Stimulated activated CD8-positive, alpha-beta memory T cell treated with anti-CD3 and anti-CD28 coated beads, Interleukin-4, amount 100 ng/mL, for 24 hours (primary cell): ENCODE measurements at regions not wholly inside any gene's neighbourhood (a gene's known extent, or its start where the extent isn't known, plus 50 kb on each side); places are given as distances from the start of the nearest gene placed in this dataset.
"Not testable (repeated sequence)": the region's sequence is repeated elsewhere in the genome, so short reads cannot be mapped to it uniquely, and the experiment has no call there.

Source experiments
- DNase-seq: peaks from one replicate; pipeline ENCODE4 v3.0.0-alpha.2; 2020; ENCODE audit warnings: low read depth

DNA sequence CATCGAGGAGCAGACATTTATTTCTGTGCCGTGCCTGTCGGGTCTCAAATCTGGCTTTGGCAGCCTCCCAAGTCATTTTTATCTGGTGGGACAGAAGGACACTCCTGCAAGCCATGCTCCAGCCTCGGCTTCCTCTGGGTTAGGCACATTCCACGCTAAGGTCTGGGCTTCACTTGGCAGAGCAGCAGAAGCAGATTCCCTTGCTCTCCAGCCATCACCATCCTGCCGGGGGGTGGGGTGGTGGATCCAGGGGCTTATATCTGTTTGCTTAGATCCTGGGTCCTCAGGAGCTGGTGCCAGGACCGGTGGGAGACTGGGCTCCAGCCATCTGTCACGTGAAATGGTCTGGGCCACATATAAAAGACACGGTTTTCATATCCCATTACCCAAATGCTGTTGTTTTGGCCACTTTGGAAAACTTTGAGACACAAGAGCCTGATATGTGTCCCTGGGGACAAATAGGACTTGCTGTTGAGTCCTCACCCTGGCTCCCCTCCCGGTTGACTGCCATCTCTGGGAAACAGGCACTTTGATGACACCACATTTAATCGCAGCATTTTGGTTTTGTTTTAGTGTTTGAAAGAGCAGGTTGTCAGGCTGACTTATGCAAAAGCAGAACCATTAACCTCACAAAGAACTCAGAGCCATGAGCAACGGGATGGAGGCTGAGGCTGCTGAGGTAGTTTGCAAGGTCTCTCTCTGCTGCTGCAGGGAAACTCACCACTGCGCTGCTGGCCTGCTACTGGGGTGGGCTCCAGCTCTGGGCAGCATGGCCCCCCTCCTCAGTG lies 69.6 kb upstream of the PRMT8 start:
- DNase-seq: no peak

DNA sequence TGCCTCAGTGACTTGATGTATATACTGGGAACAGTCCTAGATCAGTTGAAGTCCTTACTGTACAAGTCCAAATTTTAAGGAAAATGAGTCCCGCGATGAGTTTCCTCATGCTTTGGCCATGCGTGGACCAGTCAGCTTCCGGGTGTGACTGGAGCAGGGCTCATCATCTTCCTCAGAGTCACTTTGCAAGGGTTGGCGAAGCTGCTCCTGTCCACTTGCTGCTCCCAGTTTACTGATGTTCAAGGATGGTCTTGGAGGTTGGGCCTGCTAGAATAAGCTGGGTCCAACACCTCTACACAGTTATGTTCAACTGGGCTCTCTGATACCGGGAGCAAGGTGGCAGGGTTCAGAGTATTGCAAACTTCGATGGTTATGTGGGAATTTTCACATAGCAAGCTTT lies 66.2 kb upstream of the PRMT8 start:
- not testable (repeated sequence) for DNase-seq

DNA sequence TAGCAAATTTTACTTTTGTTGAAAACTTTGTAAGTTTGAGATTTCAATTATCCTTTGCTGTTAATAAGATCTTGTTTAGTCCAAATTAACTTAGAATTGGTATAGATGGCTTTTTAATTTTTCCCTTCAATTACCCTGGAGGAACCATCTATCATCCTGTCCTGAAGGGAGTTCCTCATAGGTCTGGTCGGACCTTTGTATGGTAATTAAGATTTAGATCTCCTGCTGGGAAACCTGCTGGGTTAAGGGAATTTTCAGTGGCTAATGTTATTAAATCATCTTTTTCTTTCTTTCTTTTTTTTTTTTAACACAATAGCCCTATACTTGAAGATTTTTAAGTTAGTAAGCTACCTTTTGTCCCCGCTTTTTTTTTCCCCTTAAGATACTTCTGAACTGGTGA lies 63.0 kb upstream of the PRMT8 start:
- no peak for DNase-seq

DNA sequence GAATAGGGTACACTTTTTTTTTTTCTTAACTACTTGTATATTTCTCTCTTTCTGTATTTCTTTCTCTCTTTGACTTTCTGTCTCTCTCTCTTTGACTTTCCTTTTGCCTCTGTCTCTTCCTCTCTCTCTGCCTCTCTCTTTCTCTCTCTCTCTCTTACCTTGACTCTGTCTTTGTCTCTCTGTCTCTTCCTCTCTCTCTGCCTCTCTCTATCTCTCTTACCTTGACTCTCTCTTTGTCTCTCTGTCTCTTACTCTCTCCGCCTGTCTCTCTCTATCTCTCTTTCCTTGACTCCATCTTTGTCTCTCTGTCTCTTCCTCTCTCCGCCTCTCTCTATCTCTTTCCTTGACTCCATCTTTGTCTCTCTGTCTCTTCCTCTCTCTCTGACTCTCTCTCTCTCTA lies 62.4 kb upstream of the PRMT8 start:
- no peak for DNase-seq

DNA sequence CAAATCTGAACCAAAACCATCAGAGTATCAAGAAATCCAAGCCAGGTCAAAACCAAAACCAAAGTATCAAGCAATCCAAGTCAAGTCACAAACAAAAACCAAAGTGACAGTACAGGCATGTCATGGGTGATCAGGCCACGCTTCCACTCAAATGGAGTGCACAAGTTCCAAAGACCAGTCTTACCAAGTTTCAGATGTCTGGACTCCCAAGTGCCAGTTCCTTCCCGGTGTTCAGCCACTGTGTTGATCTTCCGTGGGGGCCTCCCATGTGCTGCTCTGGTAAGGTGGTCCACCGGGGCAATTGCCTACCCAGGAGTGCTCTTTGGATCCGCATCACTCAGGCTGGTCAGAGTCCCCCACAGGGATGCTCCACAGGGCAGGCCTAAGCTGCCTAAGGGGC lies 61.5 kb upstream of the PRMT8 start:
- not testable (repeated sequence) for DNase-seq

DNA sequence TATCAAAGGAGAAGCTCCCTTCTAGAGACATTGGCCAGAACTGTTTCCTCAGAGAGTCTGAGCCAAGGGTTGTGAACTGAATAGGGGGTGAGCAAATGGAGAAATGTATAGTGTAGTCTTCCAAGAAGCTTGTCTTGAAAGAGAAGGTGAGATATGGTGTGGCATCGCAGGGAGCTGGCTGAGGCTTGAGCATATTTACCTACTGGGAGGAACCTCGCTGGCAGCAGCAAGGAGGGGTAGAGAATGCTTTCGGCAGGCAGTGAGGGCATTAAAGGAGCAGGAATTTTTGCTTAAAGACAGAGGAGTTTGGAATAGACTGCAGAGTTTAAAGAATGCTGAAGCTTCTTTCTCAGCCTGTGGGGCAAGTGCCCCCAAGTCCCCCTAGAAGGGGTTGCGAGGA lies 59.3 kb upstream of the PRMT8 start:
- no peak for DNase-seq

DNA sequence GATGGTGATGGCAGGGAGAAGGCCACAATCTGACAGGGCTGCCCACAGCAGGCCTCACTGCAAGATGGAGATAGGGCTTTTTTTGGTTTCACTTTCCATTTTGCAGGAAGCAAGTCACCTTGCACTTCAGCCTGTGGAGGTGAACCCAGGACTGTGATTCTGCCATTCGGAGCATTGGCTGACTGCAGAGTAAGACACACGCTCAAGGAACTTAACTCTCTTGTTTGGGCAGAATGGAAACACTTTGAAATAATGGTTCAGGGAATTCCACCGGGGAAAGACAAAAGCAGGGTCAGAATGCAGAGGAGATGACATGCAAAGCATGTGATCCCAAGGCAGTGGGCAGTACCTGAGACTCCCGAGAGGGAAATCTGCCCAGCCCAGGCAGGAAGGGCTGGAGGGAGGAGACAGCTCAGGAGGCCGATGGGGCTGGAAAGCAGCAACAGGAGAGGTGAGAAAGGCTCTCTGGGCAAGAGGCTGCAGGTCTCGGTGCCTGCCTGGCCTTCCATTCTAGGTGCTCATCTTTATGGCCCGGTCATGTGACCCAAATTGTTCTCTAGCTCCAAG lies 58.7 kb upstream of the PRMT8 start:
- no peak for DNase-seq

DNA sequence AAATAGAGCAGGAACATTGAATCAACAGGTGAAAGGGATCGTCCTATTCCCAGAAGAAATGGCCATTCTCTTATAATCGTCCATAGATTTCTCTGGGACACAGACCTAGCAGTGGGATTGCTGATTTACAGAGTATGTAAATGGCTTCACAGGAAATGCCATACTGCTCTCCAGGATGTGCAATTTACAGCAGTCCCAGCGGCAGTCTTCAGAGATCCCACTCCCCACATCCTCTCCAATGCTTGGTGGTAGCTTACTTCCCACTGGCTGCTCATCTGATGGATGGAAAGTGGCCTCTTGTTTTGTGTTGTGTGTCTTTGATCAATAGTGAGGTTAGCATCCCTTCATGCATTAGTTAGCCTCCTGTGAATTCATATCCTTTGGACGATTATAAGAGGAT lies 58.1 kb upstream of the PRMT8 start:
- DNase-seq: no peak

DNA sequence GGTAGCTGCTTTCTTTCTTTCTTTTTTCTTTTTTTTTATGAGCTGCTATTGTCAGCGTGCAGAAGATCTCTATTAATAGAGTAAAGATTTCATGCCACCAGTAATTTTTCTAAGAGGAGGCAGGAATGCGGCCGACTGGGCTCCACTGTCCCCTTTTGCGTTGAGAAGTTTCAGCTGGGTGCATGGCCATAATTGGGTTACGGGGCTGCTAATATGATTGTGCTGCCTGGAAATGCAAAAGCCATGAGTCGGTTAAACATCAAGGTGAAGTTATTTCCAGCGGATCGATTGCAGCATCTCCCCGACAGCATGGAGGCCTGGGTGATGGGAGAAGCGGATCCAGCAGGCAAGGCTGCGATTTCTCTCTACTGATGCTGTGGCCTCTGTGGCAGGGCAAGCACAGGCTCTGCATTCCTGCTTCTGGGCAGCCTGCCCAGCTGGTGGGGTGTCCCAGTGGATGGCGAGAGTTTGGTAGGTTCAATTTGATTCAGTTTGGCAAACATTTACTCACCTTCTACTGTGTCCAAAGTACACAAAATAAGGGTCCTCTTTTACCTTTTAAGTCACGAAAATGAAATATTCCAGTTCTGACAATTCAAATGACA lies 54.4 kb upstream of the PRMT8 start:
- DNase-seq: no peak

DNA sequence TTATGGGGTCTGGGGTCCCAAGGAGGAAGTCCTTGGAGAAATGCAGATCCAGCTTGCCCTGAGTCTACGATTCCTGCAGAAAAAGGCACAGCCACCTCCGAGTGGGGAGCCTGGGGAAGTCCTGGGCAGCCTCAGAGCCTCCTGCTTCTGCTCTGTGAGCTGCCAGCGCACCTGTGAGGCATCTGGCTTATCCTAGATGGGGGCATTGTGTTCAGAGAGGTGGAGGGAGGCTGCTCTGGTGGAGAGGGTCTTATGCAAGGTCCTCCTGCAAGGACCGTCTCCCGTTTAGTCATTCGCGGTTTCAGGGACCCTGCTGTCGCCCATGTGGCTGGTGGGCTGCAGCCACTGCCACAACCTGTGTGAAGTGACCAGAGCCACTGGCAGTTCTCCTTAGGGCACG lies 53.0 kb upstream of the PRMT8 start:
- no peak for DNase-seq

DNA sequence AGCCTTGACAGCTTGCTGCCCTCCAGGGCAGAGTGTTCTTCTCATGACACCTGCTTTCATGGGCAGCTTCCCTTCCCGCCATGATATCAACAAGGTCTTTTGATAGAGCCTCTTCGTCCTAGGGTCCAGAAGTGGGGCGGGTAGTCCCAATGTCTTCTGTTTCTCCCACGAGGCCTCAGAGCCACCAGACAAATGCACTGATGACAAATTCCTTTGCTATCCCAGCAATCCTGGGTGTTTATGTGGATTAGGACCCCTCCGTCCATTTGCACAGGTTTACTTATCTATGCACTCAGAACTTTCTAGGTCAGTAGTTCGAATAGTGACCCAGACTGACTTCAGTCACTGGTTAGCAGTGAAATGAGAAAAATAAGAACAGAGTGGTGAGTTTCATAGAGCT lies 52.6 kb upstream of the PRMT8 start:
- no peak for DNase-seq
